ENCODE measurements at regions not wholly inside any gene's neighbourhood (a gene's known extent, or its start where the extent isn't known, plus 50 kb on each side); places are given as distances from the start of the nearest gene placed in this dataset.

GRCh38 chrX:69562904-69563578 is 52.9 kb upstream of the EDA start:
- TF ChIP-seq, protein P1, sequence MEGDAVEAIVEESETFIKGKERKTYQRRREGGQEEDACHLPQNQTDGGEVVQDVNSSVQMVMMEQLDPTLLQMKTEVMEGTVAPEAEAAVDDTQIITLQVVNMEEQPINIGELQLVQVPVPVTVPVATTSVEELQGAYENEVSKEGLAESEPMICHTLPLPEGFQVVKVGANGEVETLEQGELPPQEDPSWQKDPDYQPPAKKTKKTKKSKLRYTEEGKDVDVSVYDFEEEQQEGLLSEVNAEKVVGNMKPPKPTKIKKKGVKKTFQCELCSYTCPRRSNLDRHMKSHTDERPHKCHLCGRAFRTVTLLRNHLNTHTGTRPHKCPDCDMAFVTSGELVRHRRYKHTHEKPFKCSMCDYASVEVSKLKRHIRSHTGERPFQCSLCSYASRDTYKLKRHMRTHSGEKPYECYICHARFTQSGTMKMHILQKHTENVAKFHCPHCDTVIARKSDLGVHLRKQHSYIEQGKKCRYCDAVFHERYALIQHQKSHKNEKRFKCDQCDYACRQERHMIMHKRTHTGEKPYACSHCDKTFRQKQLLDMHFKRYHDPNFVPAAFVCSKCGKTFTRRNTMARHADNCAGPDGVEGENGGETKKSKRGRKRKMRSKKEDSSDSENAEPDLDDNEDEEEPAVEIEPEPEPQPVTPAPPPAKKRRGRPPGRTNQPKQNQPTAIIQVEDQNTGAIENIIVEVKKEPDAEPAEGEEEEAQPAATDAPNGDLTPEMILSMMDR (IDR thresholded peaks at IDR 0.05), result no peak
- no peak for TF ChIP-seq EP300 (IDR thresholded peaks at IDR 0.05)
- no peak for TF ChIP-seq POLR2AphosphoS5 (IDR thresholded peaks at IDR 0.05)
- TF ChIP-seq POLR2A (IDR thresholded peaks at IDR 0.05), result no peak
- 3 to 60% (median 32%) methylated on average over 1 of the region's 1 CpG for WGBS, 5 donors
- H3K4me3 ChIP-seq, result no peak overlapping the region
- no peaks in the 10 kb centered on the region for H3K27me3 ChIP-seq
- H3K36me3 ChIP-seq, result no peaks in the 10 kb centered on the region
- H3K9me3 ChIP-seq, result peaks cover 0 to 10% (median 3%) of the 10 kb centered on the region in 4 donors
- intact Hi-C loops (cut with DNase I; ENCODE audit: low total_unique reads), result no loop called here
- no peak for DNase-seq
- H3K27ac ChIP-seq, result no peak overlapping the region
- no peaks in the 10 kb centered on the region for H3K4me1 ChIP-seq

- DNase-seq, result no peak
- no peak overlapping the region for H3K27ac ChIP-seq
- H3K9me3 ChIP-seq, result peaks cover 0 to 10% (median 3%) of the 10 kb centered on the region in 4 donors
- TF ChIP-seq EP300 (IDR thresholded peaks at IDR 0.05) (no peak), POLR2AphosphoS5 (IDR thresholded peaks at IDR 0.05) (no peak), POLR2A (IDR thresholded peaks at IDR 0.05) (no peak)
- TF ChIP-seq, protein P1 (IDR thresholded peaks at IDR 0.05), result no peak
- H3K4me3 ChIP-seq, result no peak overlapping the region
- intact Hi-C loops (cut with DNase I; ENCODE audit: low total_unique reads), result no loop called here
- H3K36me3 ChIP-seq, result no peaks in the 10 kb centered on the region
- H3K27me3 ChIP-seq, result no peaks in the 10 kb centered on the region
- no peaks in the 10 kb centered on the region for H3K4me1 ChIP-seq
- WGBS, 5 donors, result 39 to 84% (median 70%) methylated on average over 2 of the region's 2 CpGs
Measured at GRCh38 chrX:69564665-69565064, 51.2 kb upstream of the EDA start.

DNA sequence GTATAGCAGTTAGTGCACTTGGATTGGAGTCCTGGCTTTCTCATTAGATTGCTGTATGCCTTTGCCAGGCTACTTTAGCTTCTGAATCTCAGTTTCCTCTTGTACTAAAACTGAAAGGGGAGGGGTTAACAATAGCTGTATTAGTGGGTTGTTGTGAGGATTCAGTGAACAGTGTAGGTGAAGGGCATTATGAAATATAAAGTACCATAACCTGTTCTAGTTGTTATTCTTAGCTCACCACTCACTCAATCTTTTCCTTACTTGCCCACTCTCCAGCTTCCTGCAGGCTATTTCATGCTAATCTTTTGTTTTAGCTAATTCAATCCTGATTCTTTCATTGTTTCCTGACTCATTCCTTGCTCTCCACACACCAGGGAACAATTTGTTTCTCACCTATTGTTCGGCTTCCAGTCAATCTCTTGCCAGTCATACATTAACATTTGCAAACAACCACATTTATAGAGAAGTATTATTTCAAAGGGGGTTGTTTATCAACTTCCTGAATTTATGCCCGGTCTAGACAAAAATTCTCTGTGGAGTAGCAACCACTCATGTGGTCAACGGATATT is 50.6 kb upstream of the EDA start:
- Histone ChIP-seq H3K27ac (no peak overlapping the region), H3K9me3 (peaks cover 0 to 10% (median 3%) of the 10 kb centered on the region in 4 donors), H3K4me1 (no peaks in the 10 kb centered on the region), H3K36me3 (no peaks in the 10 kb centered on the region), H3K4me3 (no peak overlapping the region), H3K27me3 (no peaks in the 10 kb centered on the region)
- intact Hi-C loops (cut with DNase I; ENCODE audit: low total_unique reads), result no loop called here
- 25 to 52% (median 48%) methylated on average over 3 of the region's 3 CpGs for WGBS, 5 donors
- no peak for DNase-seq
- no peak for TF ChIP-seq POLR2A (IDR thresholded peaks at IDR 0.05)
- TF ChIP-seq POLR2AphosphoS5 (IDR thresholded peaks at IDR 0.05), result no peak
- no peak for TF ChIP-seq EP300 (IDR thresholded peaks at IDR 0.05)
- TF ChIP-seq, protein P1 (IDR thresholded peaks at IDR 0.05), result no peak
